Fibroblast of lung (primary cell): ENCODE measurements at regions not wholly inside any gene's neighbourhood (a gene's known extent, or its start where the extent isn't known, plus 50 kb on each side); places are given as distances from the start of the nearest gene placed in this dataset.

Source experiments
- CTCF ChIP-seq, 2 donors: IDR thresholded peaks in 1 of 2; conservative IDR thresholded peaks in 1 of 2; 1 replicate in 1 of 2; 2 replicates in 1 of 2; pipeline ENCODE4 v1.5.1; 2011 to 2012; ENCODE audit warnings: low read length in 2 of 2, control low read depth in 1 of 2, inconsistent platforms in 1 of 2, low read depth in 1 of 2, mild to moderate bottlenecking in 1 of 2
- EZH2 ChIP-seq: IDR thresholded peaks from 2 replicates; pipeline ENCODE4 v1.5.1; 2012; ENCODE audit warnings: low read length, control low read depth, mild to moderate bottlenecking; ENCODE audit errors: missing control alignments

GRCh38 chr6:141370438-141370837, 762.3 kb upstream of the GJE1 start:
- TF ChIP-seq CTCF (conservative IDR thresholded peaks at IDR 0.05 in 1 of 2, IDR thresholded peaks at IDR 0.05 in 1 of 2; ENCODE audit: low read depth in 1 of 2, low read length in 2 of 2): no peak
- TF ChIP-seq EZH2: no peak
